ENCODE measurements at regions not wholly inside any gene's neighbourhood (a gene's known extent, or its start where the extent isn't known, plus 50 kb on each side); places are given as distances from the start of the nearest gene placed in this dataset.

GRCh38 chr14:23712287-23712686 is 76.1 kb downstream of the DHRS2 start:
- Histone ChIP-seq H3K27me3 (no peaks in the 10 kb centered on the region), H3K27ac (no peak overlapping the region), H3K4me1 (no peaks in the 10 kb centered on the region), H3K36me3 (no peaks in the 10 kb centered on the region), H3K4me3 (no peak overlapping the region), H3K9me3 (no peaks in the 10 kb centered on the region)
- DNase-seq (no peak), ATAC-seq (no peak)
- no peak for TF ChIP-seq POLR2A (IDR thresholded peaks at IDR 0.05)
- TF ChIP-seq CTCF (IDR thresholded peaks at IDR 0.05 in 4 of 5, conservative IDR thresholded peaks at IDR 0.05 in 1 of 5) = no peak
- intact Hi-C loops (cut with DNase I; ENCODE audit: low total_unique reads) (no loop called here), in situ Hi-C loops (cut with MboI; ENCODE audit: low sequenced_read_pairs in 4 of 4) (no loop called here)

- no peak for DNase-seq
- intact Hi-C loops (cut with DNase I; ENCODE audit: low total_unique reads) = no loop called here
- no peaks in the 10 kb centered on the region for H3K36me3 ChIP-seq
- no peak for TF ChIP-seq CTCF (IDR thresholded peaks at IDR 0.05 in 4 of 5, conservative IDR thresholded peaks at IDR 0.05 in 1 of 5)
- no peak for TF ChIP-seq POLR2A (IDR thresholded peaks at IDR 0.05)
- H3K4me1 ChIP-seq = no peaks in the 10 kb centered on the region
- no peaks in the 10 kb centered on the region for H3K9me3 ChIP-seq
- ATAC-seq = no peak
- H3K27me3 ChIP-seq = no peaks in the 10 kb centered on the region
- H3K4me3 ChIP-seq = no peak overlapping the region
- no peak overlapping the region for H3K27ac ChIP-seq
- in situ Hi-C loops (cut with MboI; ENCODE audit: low sequenced_read_pairs in 4 of 4) = no loop called here
Measured at GRCh38 chr14:23719225-23719985, 83.2 kb downstream of the DHRS2 start.

GRCh38 chr14:23722675-23723074 is 86.5 kb downstream of the DHRS2 start:
- Histone ChIP-seq H3K27ac (no peak overlapping the region), H3K27me3 (no peaks in the 10 kb centered on the region), H3K36me3 (no peaks in the 10 kb centered on the region), H3K9me3 (no peaks in the 10 kb centered on the region), H3K4me3 (no peak overlapping the region), H3K4me1 (no peaks in the 10 kb centered on the region)
- in situ Hi-C loops (cut with MboI; ENCODE audit: low sequenced_read_pairs in 4 of 4) (no loop called here), intact Hi-C loops (cut with DNase I; ENCODE audit: low total_unique reads) (no loop called here)
- ATAC-seq (no peak), DNase-seq (no peak)
- TF ChIP-seq CTCF (IDR thresholded peaks at IDR 0.05 in 4 of 5, conservative IDR thresholded peaks at IDR 0.05 in 1 of 5) (no peak), POLR2A (IDR thresholded peaks at IDR 0.05) (no peak)

- ATAC-seq = no peak
- in situ Hi-C loops (cut with MboI; ENCODE audit: low sequenced_read_pairs in 4 of 4) (no loop called here), intact Hi-C loops (cut with DNase I; ENCODE audit: low total_unique reads) (no loop called here)
- Histone ChIP-seq H3K4me1 (no peaks in the 10 kb centered on the region), H3K36me3 (no peaks in the 10 kb centered on the region), H3K9me3 (no peaks in the 10 kb centered on the region), H3K4me3 (no peak overlapping the region), H3K27ac (no peak overlapping the region), H3K27me3 (no peaks in the 10 kb centered on the region)
- no peak for TF ChIP-seq POLR2A (IDR thresholded peaks at IDR 0.05)
- TF ChIP-seq CTCF (IDR thresholded peaks at IDR 0.05 in 4 of 5, conservative IDR thresholded peaks at IDR 0.05 in 1 of 5) = no peak
- no peak for DNase-seq
Measured at GRCh38 chr14:23723911-23724310, 87.7 kb downstream of the DHRS2 start.

GRCh38 chr14:23725528-23725927 is 89.4 kb downstream of the DHRS2 start:
- Histone ChIP-seq H3K9me3 (no peaks in the 10 kb centered on the region), H3K36me3 (no peaks in the 10 kb centered on the region), H3K4me1 (no peaks in the 10 kb centered on the region), H3K27me3 (no peaks in the 10 kb centered on the region), H3K4me3 (no peak overlapping the region), H3K27ac (no peak overlapping the region)
- no peak for ATAC-seq
- TF ChIP-seq CTCF (IDR thresholded peaks at IDR 0.05 in 4 of 5, conservative IDR thresholded peaks at IDR 0.05 in 1 of 5) (no peak), POLR2A (IDR thresholded peaks at IDR 0.05) (no peak)
- intact Hi-C loops (cut with DNase I; ENCODE audit: low total_unique reads) (no loop called here), in situ Hi-C loops (cut with MboI; ENCODE audit: low sequenced_read_pairs in 4 of 4) (no loop called here)
- DNase-seq = no peak
